SK-N-SH (cell line): ENCODE measurements at regions not wholly inside any gene's neighbourhood (a gene's known extent, or its start where the extent isn't known, plus 50 kb on each side); places are given as distances from the start of the nearest gene placed in this dataset.

Experiments used
- EP300 ChIP-seq, 2 experiments: IDR thresholded peaks; 2 replicates each; pipeline versions ENCODE4 v1.4.0 to v1.6.1; 2012; ENCODE audit warnings: borderline replicate concordance in 1 of 2, low read depth in 1 of 2, low read length in 1 of 2
- REST ChIP-seq: IDR thresholded peaks from 2 replicates; pipeline ENCODE4 v1.6.1; 2012; ENCODE audit warnings: mild to moderate bottlenecking, low read depth, low read length, moderate library complexity
- TEAD4 ChIP-seq: IDR thresholded peaks from 2 replicates; pipeline ENCODE4 v1.4.0; 2012; ENCODE audit warnings: mild to moderate bottlenecking, borderline replicate concordance; ENCODE audit not compliant: insufficient read depth
- TF ChIP-seq, protein P1 (sequence below): fragments of 200-600 bp; sonication (generic); IDR thresholded peaks from 2 replicates; pipeline ENCODE4 v1.6.1; 2017; ENCODE audit warnings: antibody characterized with exemption, mild to moderate bottlenecking, moderate library complexity
- TF ChIP-seq, protein P2 (sequence below): fragments of 150-350 bp; IDR thresholded peaks from 2 replicates; pipeline ENCODE4 v1.6.1; 2017; ENCODE audit warnings: antibody characterized with exemption, low read length, low read depth, borderline replicate concordance

GRCh38 chr2:150882751-150883612 lies 378.7 kb downstream of the RBM43 start:
- TF ChIP-seq TEAD4 (no peak), EP300 (IDR thresholded peaks at IDR 0.05; ENCODE audit: borderline replicate concordance in 1 of 2, low read depth in 1 of 2, low read length in 1 of 2) (no peak), REST (no peak)
- TF ChIP-seq, protein P1, sequence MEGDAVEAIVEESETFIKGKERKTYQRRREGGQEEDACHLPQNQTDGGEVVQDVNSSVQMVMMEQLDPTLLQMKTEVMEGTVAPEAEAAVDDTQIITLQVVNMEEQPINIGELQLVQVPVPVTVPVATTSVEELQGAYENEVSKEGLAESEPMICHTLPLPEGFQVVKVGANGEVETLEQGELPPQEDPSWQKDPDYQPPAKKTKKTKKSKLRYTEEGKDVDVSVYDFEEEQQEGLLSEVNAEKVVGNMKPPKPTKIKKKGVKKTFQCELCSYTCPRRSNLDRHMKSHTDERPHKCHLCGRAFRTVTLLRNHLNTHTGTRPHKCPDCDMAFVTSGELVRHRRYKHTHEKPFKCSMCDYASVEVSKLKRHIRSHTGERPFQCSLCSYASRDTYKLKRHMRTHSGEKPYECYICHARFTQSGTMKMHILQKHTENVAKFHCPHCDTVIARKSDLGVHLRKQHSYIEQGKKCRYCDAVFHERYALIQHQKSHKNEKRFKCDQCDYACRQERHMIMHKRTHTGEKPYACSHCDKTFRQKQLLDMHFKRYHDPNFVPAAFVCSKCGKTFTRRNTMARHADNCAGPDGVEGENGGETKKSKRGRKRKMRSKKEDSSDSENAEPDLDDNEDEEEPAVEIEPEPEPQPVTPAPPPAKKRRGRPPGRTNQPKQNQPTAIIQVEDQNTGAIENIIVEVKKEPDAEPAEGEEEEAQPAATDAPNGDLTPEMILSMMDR = no peak
- TF ChIP-seq, protein P2, sequence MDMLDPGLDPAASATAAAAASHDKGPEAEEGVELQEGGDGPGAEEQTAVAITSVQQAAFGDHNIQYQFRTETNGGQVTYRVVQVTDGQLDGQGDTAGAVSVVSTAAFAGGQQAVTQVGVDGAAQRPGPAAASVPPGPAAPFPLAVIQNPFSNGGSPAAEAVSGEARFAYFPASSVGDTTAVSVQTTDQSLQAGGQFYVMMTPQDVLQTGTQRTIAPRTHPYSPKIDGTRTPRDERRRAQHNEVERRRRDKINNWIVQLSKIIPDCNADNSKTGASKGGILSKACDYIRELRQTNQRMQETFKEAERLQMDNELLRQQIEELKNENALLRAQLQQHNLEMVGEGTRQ = no peak
